ENCODE measurements at regions not wholly inside any gene's neighbourhood (a gene's known extent, or its start where the extent isn't known, plus 50 kb on each side); places are given as distances from the start of the nearest gene placed in this dataset.

- TF ChIP-seq POLR2AphosphoS5 (IDR thresholded peaks at IDR 0.05): no peak
- TF ChIP-seq, protein P1, sequence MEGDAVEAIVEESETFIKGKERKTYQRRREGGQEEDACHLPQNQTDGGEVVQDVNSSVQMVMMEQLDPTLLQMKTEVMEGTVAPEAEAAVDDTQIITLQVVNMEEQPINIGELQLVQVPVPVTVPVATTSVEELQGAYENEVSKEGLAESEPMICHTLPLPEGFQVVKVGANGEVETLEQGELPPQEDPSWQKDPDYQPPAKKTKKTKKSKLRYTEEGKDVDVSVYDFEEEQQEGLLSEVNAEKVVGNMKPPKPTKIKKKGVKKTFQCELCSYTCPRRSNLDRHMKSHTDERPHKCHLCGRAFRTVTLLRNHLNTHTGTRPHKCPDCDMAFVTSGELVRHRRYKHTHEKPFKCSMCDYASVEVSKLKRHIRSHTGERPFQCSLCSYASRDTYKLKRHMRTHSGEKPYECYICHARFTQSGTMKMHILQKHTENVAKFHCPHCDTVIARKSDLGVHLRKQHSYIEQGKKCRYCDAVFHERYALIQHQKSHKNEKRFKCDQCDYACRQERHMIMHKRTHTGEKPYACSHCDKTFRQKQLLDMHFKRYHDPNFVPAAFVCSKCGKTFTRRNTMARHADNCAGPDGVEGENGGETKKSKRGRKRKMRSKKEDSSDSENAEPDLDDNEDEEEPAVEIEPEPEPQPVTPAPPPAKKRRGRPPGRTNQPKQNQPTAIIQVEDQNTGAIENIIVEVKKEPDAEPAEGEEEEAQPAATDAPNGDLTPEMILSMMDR (IDR thresholded peaks at IDR 0.05): no peak
- TF ChIP-seq EP300 (IDR thresholded peaks at IDR 0.05): no peak
Measured at GRCh38 chr12:30098677-30099076, 314.9 kb upstream of the TMTC1 start.

All from suprapubic skin (tissue), 4 donors.